ENCODE measurements at regions not wholly inside any gene's neighbourhood (a gene's known extent, or its start where the extent isn't known, plus 50 kb on each side); places are given as distances from the start of the nearest gene placed in this dataset.

- H3K4me1 ChIP-seq (ENCODE audit: control insufficient read depth in 5 of 5, insufficient read depth in 5 of 5, low read length in 5 of 5), result no peaks in the 10 kb centered on the region
- no peak for ATAC-seq (ENCODE audit: insufficient read depth, low FRiP score)
- WGBS, 2 donors, result 68 to 84% methylated on average over 3 of the region's 3 CpGs
- H3K27ac ChIP-seq (ENCODE audit: low read depth in 1 of 2, low read length in 1 of 2), result no peak overlapping the region
- no peak overlapping the region for H3K4me3 ChIP-seq
- H3K27me3 ChIP-seq (ENCODE audit: control insufficient read depth in 3 of 3, insufficient read depth in 3 of 3, low read length in 2 of 3), result peaks cover 0 to 11% (median 0%) of the 10 kb centered on the region in 3 donors
- H3K9me3 ChIP-seq (ENCODE audit: control insufficient read depth in 4 of 4, insufficient read depth in 3 of 4, low read length in 3 of 4), result no peaks in the 10 kb centered on the region
- no peaks in the 10 kb centered on the region for H3K36me3 ChIP-seq (ENCODE audit: control insufficient read depth in 4 of 4, insufficient read depth in 4 of 4, low read length in 4 of 4)
- H3K9ac ChIP-seq (ENCODE audit: insufficient read depth in 1 of 2, low read length in 2 of 2), result no peak overlapping the region
- no peak for TF ChIP-seq CTCF (IDR thresholded peaks at IDR 0.05; ENCODE audit: control extremely low read depth, extremely low read depth)
- DNase-seq, result no peak
These were observed 55.2 kb upstream of the ACAN start for GRCh38 chr15:88748081-88748480.

GRCh38 chr15:88748651-88749050, 54.6 kb upstream of the ACAN start:
- no peak overlapping the region for H3K27ac ChIP-seq (ENCODE audit: low read depth in 1 of 2, low read length in 1 of 2)
- no peaks in the 10 kb centered on the region for H3K4me1 ChIP-seq (ENCODE audit: control insufficient read depth in 5 of 5, insufficient read depth in 5 of 5, low read length in 5 of 5)
- no peak overlapping the region for H3K4me3 ChIP-seq
- no peak overlapping the region for H3K9ac ChIP-seq (ENCODE audit: insufficient read depth in 1 of 2, low read length in 2 of 2)
- H3K36me3 ChIP-seq (ENCODE audit: control insufficient read depth in 4 of 4, insufficient read depth in 4 of 4, low read length in 4 of 4), result no peaks in the 10 kb centered on the region
- DNase-seq, result no peak
- peaks cover 0 to 11% (median 0%) of the 10 kb centered on the region in 3 donors for H3K27me3 ChIP-seq (ENCODE audit: control insufficient read depth in 3 of 3, insufficient read depth in 3 of 3, low read length in 2 of 3)
- no peak for TF ChIP-seq CTCF (IDR thresholded peaks at IDR 0.05; ENCODE audit: control extremely low read depth, extremely low read depth)
- ATAC-seq (ENCODE audit: insufficient read depth, low FRiP score), result no peak
- 73 to 84% methylated on average over 2 of the region's 2 CpGs for WGBS, 2 donors
- H3K9me3 ChIP-seq (ENCODE audit: control insufficient read depth in 4 of 4, insufficient read depth in 3 of 4, low read length in 3 of 4), result no peaks in the 10 kb centered on the region

- ATAC-seq (ENCODE audit: insufficient read depth, low FRiP score) (no peak), DNase-seq (no peak)
- peaks cover 0 to 6% (median 0%) of the 10 kb centered on the region in 3 donors for H3K27me3 ChIP-seq (ENCODE audit: control insufficient read depth in 3 of 3, insufficient read depth in 3 of 3, low read length in 2 of 3)
- no peak overlapping the region for H3K9ac ChIP-seq (ENCODE audit: insufficient read depth in 1 of 2, low read length in 2 of 2)
- TF ChIP-seq CTCF (IDR thresholded peaks at IDR 0.05; ENCODE audit: control extremely low read depth, extremely low read depth), result no peak
- no peak overlapping the region for H3K27ac ChIP-seq (ENCODE audit: low read depth in 1 of 2, low read length in 1 of 2)
- no peaks in the 10 kb centered on the region for H3K4me1 ChIP-seq (ENCODE audit: control insufficient read depth in 5 of 5, insufficient read depth in 5 of 5, low read length in 5 of 5)
- H3K36me3 ChIP-seq (ENCODE audit: control insufficient read depth in 4 of 4, insufficient read depth in 4 of 4, low read length in 4 of 4), result no peaks in the 10 kb centered on the region
- WGBS, 2 donors, result 80 to 94% methylated on average over 2 of the region's 2 CpGs
- no peaks in the 10 kb centered on the region for H3K9me3 ChIP-seq (ENCODE audit: control insufficient read depth in 4 of 4, insufficient read depth in 3 of 4, low read length in 3 of 4)
- H3K4me3 ChIP-seq, result no peak overlapping the region
These were observed 53.5 kb upstream of the ACAN start for GRCh38 chr15:88749699-88750098.

- 60 to 74% methylated on average over 5 of the region's 5 CpGs for WGBS, 2 donors
- H3K9ac ChIP-seq (ENCODE audit: insufficient read depth in 1 of 2, low read length in 2 of 2), result no peak overlapping the region
- H3K4me3 ChIP-seq, result no peak overlapping the region
- peaks cover 0 to 3% (median 0%) of the 10 kb centered on the region in 4 donors for H3K9me3 ChIP-seq (ENCODE audit: control insufficient read depth in 4 of 4, insufficient read depth in 3 of 4, low read length in 3 of 4)
- H3K4me1 ChIP-seq (ENCODE audit: control insufficient read depth in 5 of 5, insufficient read depth in 5 of 5, low read length in 5 of 5), result no peaks in the 10 kb centered on the region
- H3K36me3 ChIP-seq (ENCODE audit: control insufficient read depth in 4 of 4, insufficient read depth in 4 of 4, low read length in 4 of 4), result no peaks in the 10 kb centered on the region
- TF ChIP-seq CTCF (IDR thresholded peaks at IDR 0.05; ENCODE audit: control extremely low read depth, extremely low read depth), result no peak
- no peaks in the 10 kb centered on the region for H3K27me3 ChIP-seq (ENCODE audit: control insufficient read depth in 3 of 3, insufficient read depth in 3 of 3, low read length in 2 of 3)
- DNase-seq, result no peak
- no peak overlapping the region for H3K27ac ChIP-seq (ENCODE audit: low read depth in 1 of 2, low read length in 1 of 2)
- ATAC-seq (ENCODE audit: insufficient read depth, low FRiP score), result no peak
These were observed 50.7 kb upstream of the ACAN start for GRCh38 chr15:88752501-88752900.

All from lung (tissue), 11 donors.